Stimulated activated naive CD8-positive, alpha-beta T cell treated with anti-CD3 and anti-CD28 coated beads, Interleukin-15, amount 100 ng/mL, for 72 hours (primary cell): ENCODE measurements at regions not wholly inside any gene's neighbourhood (a gene's known extent, or its start where the extent isn't known, plus 50 kb on each side); places are given as distances from the start of the nearest gene placed in this dataset.

Source experiments
- ATAC-seq: fragments of 150-1000 bp; cut with Tn5 transposase; 2 replicates; pipeline ENCODE4 v1.10.0; 2021; ENCODE audit warnings: mild to moderate bottlenecking, moderate library complexity
- DNase-seq, 2 donors: peaks; one replicate each; pipeline ENCODE4 v3.0.0; 2021 to 2022
- H3K27ac Mint-ChIP-seq, 2 donors: one replicate each; pipeline ENCODE4 v1.8.0; 2022; ENCODE audit warnings: mild to moderate bottlenecking in 2 of 2, mixed read lengths in 2 of 2, moderate library complexity in 2 of 2
- H3K27me3 Mint-ChIP-seq: one replicate; pipeline ENCODE4 v1.8.0; 2022; ENCODE audit warnings: mixed read lengths
- H3K4me1 Mint-ChIP-seq: one replicate; pipeline ENCODE4 v1.8.0; 2022; ENCODE audit warnings: mild to moderate bottlenecking, mixed read lengths
- H3K4me3 Mint-ChIP-seq, 2 donors: one replicate each; pipeline ENCODE4 v1.8.0; 2022; ENCODE audit warnings: mild to moderate bottlenecking in 2 of 2, mixed read lengths in 2 of 2, moderate library complexity in 1 of 2
- H3K9me3 Mint-ChIP-seq, 2 donors: one replicate each; pipeline ENCODE4 v1.8.0; 2022; ENCODE audit warnings: mixed read lengths in 2 of 2

- peaks cover 29% of the 10 kb centered on the region for H3K27me3 Mint-ChIP-seq
- ATAC-seq, result no peak
- H3K9me3 Mint-ChIP-seq, result peaks cover 0 to 13% of the 10 kb centered on the region in 2 donors
These were observed 289.1 kb downstream of the ICE1 start for GRCh38 chr5:5711592-5711991.

GRCh38 chr5:5711112-5711511 lies 288.6 kb downstream of the ICE1 start:
- peaks cover 28% of the 10 kb centered on the region for H3K27me3 Mint-ChIP-seq
- no peaks in the 10 kb centered on the region for H3K4me1 Mint-ChIP-seq

More at GRCh38 chr5:5711592-5711991, 289.1 kb downstream of the ICE1 start:
- Mint-ChIP-seq H3K4me3 (no peak overlapping the region), H3K4me1 (no peaks in the 10 kb centered on the region), H3K27ac (no peak overlapping the region)
- no peak for DNase-seq

GRCh38 chr5:5710471-5710870 lies 288.0 kb downstream of the ICE1 start:
- no peaks in the 10 kb centered on the region for H3K4me1 Mint-ChIP-seq
- no peak for ATAC-seq
- H3K27ac Mint-ChIP-seq, result no peak overlapping the region
- peaks cover 22% of the 10 kb centered on the region for H3K27me3 Mint-ChIP-seq
- H3K9me3 Mint-ChIP-seq, result peaks cover 0 to 12% of the 10 kb centered on the region in 2 donors
- H3K4me3 Mint-ChIP-seq, result no peak overlapping the region
- DNase-seq, result no peak

More at GRCh38 chr5:5711112-5711511, 288.6 kb downstream of the ICE1 start:
- Mint-ChIP-seq H3K9me3 (peaks cover 0 to 13% of the 10 kb centered on the region in 2 donors), H3K27ac (no peak overlapping the region), H3K4me3 (no peak overlapping the region)
- no peak for ATAC-seq
- no peak for DNase-seq

GRCh38 chr5:5708367-5708919 lies 286.0 kb downstream of the ICE1 start:
- Mint-ChIP-seq H3K4me1 (no peaks in the 10 kb centered on the region), H3K9me3 (no peaks in the 10 kb centered on the region), H3K27me3 (peaks cover 26% of the 10 kb centered on the region), H3K4me3 (no peak overlapping the region), H3K27ac (no peak overlapping the region)
- ATAC-seq (no peak), DNase-seq (no peak)

- H3K4me1 Mint-ChIP-seq, result no peaks in the 10 kb centered on the region
- no peaks in the 10 kb centered on the region for H3K9me3 Mint-ChIP-seq
- H3K4me3 Mint-ChIP-seq, result no peak overlapping the region
- DNase-seq (no peak), ATAC-seq (no peak)
- peak overlapping the region in 1 of 2 donors; percentile 1 for H3K27ac Mint-ChIP-seq
- peaks cover 27% of the 10 kb centered on the region for H3K27me3 Mint-ChIP-seq
These were observed 282.5 kb downstream of the ICE1 start for GRCh38 chr5:5705010-5705409.

GRCh38 chr5:5704352-5704751 lies 281.9 kb downstream of the ICE1 start:
- Mint-ChIP-seq H3K9me3 (no peaks in the 10 kb centered on the region), H3K27ac (no peak overlapping the region), H3K4me3 (no peak overlapping the region), H3K4me1 (no peaks in the 10 kb centered on the region), H3K27me3 (peaks cover 27% of the 10 kb centered on the region)
- DNase-seq (no peak), ATAC-seq (no peak)

GRCh38 chr5:5702934-5703333 lies 280.5 kb downstream of the ICE1 start:
- no peak for ATAC-seq

GRCh38 chr5:5700549-5700948 lies 278.1 kb downstream of the ICE1 start:
- ATAC-seq (no peak), DNase-seq (no peak)
- Mint-ChIP-seq H3K4me1 (no peaks in the 10 kb centered on the region), H3K4me3 (no peak overlapping the region), H3K9me3 (no peaks in the 10 kb centered on the region), H3K27ac (no peak overlapping the region), H3K27me3 (peaks cover 28% of the 10 kb centered on the region)

More at GRCh38 chr5:5702934-5703333, 280.5 kb downstream of the ICE1 start:
- Mint-ChIP-seq H3K4me1 (no peaks in the 10 kb centered on the region), H3K4me3 (no peak overlapping the region), H3K27me3 (peaks cover 30% of the 10 kb centered on the region), H3K27ac (no peak overlapping the region), H3K9me3 (no peaks in the 10 kb centered on the region)
- no peak for DNase-seq

- Mint-ChIP-seq H3K9me3 (no peaks in the 10 kb centered on the region), H3K4me1 (no peaks in the 10 kb centered on the region), H3K4me3 (no peak overlapping the region), H3K27ac (no peak overlapping the region), H3K27me3 (peaks cover 26% of the 10 kb centered on the region)
- DNase-seq, result no peak
- ATAC-seq, result no peak
These were observed 276.6 kb downstream of the ICE1 start for GRCh38 chr5:5699062-5699461.

- Mint-ChIP-seq H3K27ac (no peak overlapping the region), H3K9me3 (peaks cover 0 to 7% of the 10 kb centered on the region in 2 donors), H3K4me3 (no peak overlapping the region), H3K4me1 (no peaks in the 10 kb centered on the region), H3K27me3 (peaks cover 43% of the 10 kb centered on the region)
- DNase-seq, result no peak
- ATAC-seq, result no peak
These were observed 272.8 kb downstream of the ICE1 start for GRCh38 chr5:5695266-5695665.

GRCh38 chr5:5688925-5689310 lies 266.4 kb downstream of the ICE1 start:
- DNase-seq (no peak), ATAC-seq (no peak)
- Mint-ChIP-seq H3K4me1 (no peaks in the 10 kb centered on the region), H3K27ac (no peak overlapping the region), H3K9me3 (peaks cover 2 to 12% of the 10 kb centered on the region in 2 donors), H3K4me3 (no peak overlapping the region), H3K27me3 (peaks cover 59% of the 10 kb centered on the region)

GRCh38 chr5:5688194-5688924 lies 265.9 kb downstream of the ICE1 start:
- H3K9me3 Mint-ChIP-seq, result peaks cover 7 to 18% of the 10 kb centered on the region in 2 donors
- no peaks in the 10 kb centered on the region for H3K4me1 Mint-ChIP-seq
- ATAC-seq, result no peak
- H3K27me3 Mint-ChIP-seq, result peaks cover 56% of the 10 kb centered on the region
- no peak overlapping the region for H3K4me3 Mint-ChIP-seq
- DNase-seq, result no peak
- H3K27ac Mint-ChIP-seq, result no peak overlapping the region

- Mint-ChIP-seq H3K4me3 (no peak overlapping the region), H3K9me3 (peaks cover 8 to 28% of the 10 kb centered on the region in 2 donors), H3K4me1 (no peaks in the 10 kb centered on the region), H3K27ac (no peak overlapping the region), H3K27me3 (peaks cover 53% of the 10 kb centered on the region)
- ATAC-seq (no peak), DNase-seq (no peak)
These were observed 264.6 kb downstream of the ICE1 start for GRCh38 chr5:5687113-5687512.

GRCh38 chr5:5686356-5686755 lies 263.9 kb downstream of the ICE1 start:
- Mint-ChIP-seq H3K9me3 (peaks cover 8 to 23% of the 10 kb centered on the region in 2 donors), H3K4me1 (no peaks in the 10 kb centered on the region)

GRCh38 chr5:5685737-5686136 lies 263.3 kb downstream of the ICE1 start:
- peaks cover 8 to 23% of the 10 kb centered on the region in 2 donors for H3K9me3 Mint-ChIP-seq
- H3K27ac Mint-ChIP-seq, result no peak overlapping the region
- DNase-seq (no peak), ATAC-seq (no peak)
- no peak overlapping the region for H3K4me3 Mint-ChIP-seq
- peaks cover 44% of the 10 kb centered on the region for H3K27me3 Mint-ChIP-seq
- H3K4me1 Mint-ChIP-seq, result no peaks in the 10 kb centered on the region

More at GRCh38 chr5:5686356-5686755, 263.9 kb downstream of the ICE1 start:
- H3K27me3 Mint-ChIP-seq, result peaks cover 45% of the 10 kb centered on the region
- ATAC-seq, result no peak
- DNase-seq, result no peak
- H3K27ac Mint-ChIP-seq, result no peak overlapping the region
- H3K4me3 Mint-ChIP-seq, result no peak overlapping the region

- no peak overlapping the region for H3K27ac Mint-ChIP-seq
- H3K9me3 Mint-ChIP-seq, result peaks cover 16 to 31% of the 10 kb centered on the region in 2 donors
- H3K4me3 Mint-ChIP-seq, result no peak overlapping the region
- DNase-seq (no peak), ATAC-seq (no peak)
- no peaks in the 10 kb centered on the region for H3K4me1 Mint-ChIP-seq
- peaks cover 27% of the 10 kb centered on the region for H3K27me3 Mint-ChIP-seq
These were observed 260.7 kb downstream of the ICE1 start for GRCh38 chr5:5683174-5683573.
